ELF-1 (cell line): ENCODE measurements at regions not wholly inside any gene's neighbourhood (a gene's known extent, or its start where the extent isn't known, plus 50 kb on each side); places are given as distances from the start of the nearest gene placed in this dataset.

ENCODE experiments used
- DNase-seq: peaks from one replicate; pipeline ENCODE4 v3.0.0-alpha.2; 2016; ENCODE audit warnings: low read depth, low spot score

GRCh38 chr18:27581296-27581904 is 396.3 kb upstream of the CHST9 start:
- DNase-seq = no peak

- no peak for DNase-seq
These were observed 394.3 kb upstream of the CHST9 start for GRCh38 chr18:27579364-27579763.

GRCh38 chr18:27577752-27578151 is 392.6 kb upstream of the CHST9 start:
- no peak for DNase-seq

GRCh38 chr18:27577265-27577664 is 392.2 kb upstream of the CHST9 start:
- DNase-seq = no peak

- DNase-seq = no peak
These were observed 382.3 kb upstream of the CHST9 start for GRCh38 chr18:27567434-27567833.

- no peak for DNase-seq
These were observed 379.0 kb upstream of the CHST9 start for GRCh38 chr18:27564066-27564465.

GRCh38 chr18:27558388-27559155 is 373.5 kb upstream of the CHST9 start:
- DNase-seq = no peak

GRCh38 chr18:27556741-27557140 is 371.6 kb upstream of the CHST9 start:
- no peak for DNase-seq

GRCh38 chr18:27549335-27550039 is 364.4 kb upstream of the CHST9 start:
- no peak for DNase-seq

- no peak for DNase-seq
These were observed 361.9 kb upstream of the CHST9 start for GRCh38 chr18:27546991-27547390.

- no peak for DNase-seq
These were observed 359.1 kb upstream of the CHST9 start for GRCh38 chr18:27544206-27544605.

GRCh38 chr18:27541293-27541692 is 356.2 kb upstream of the CHST9 start:
- no peak for DNase-seq

- peak; percentile 66 for DNase-seq
These were observed 355.0 kb upstream of the CHST9 start for GRCh38 chr18:27540111-27540510.

GRCh38 chr18:27528925-27529521 is 343.9 kb upstream of the CHST9 start:
- DNase-seq = no peak

- no peak for DNase-seq
These were observed 342.7 kb upstream of the CHST9 start for GRCh38 chr18:27527856-27528255.

GRCh38 chr18:27520401-27520800 is 335.3 kb upstream of the CHST9 start:
- DNase-seq = no peak

GRCh38 chr18:27510036-27510633 is 325.0 kb upstream of the CHST9 start:
- DNase-seq = peak; percentile 63

GRCh38 chr18:27501671-27502070 is 316.6 kb upstream of the CHST9 start:
- no peak for DNase-seq

- no peak for DNase-seq
These were observed 315.4 kb upstream of the CHST9 start for GRCh38 chr18:27500531-27500930.

- DNase-seq = no peak
These were observed 312.1 kb upstream of the CHST9 start for GRCh38 chr18:27497246-27497645.

GRCh38 chr18:27493182-27493581 is 308.1 kb upstream of the CHST9 start:
- DNase-seq = peak; percentile 11

GRCh38 chr18:27491772-27492171 is 306.7 kb upstream of the CHST9 start:
- no peak for DNase-seq
